ENCODE measurements at regions not wholly inside any gene's neighbourhood (a gene's known extent, or its start where the extent isn't known, plus 50 kb on each side); places are given as distances from the start of the nearest gene placed in this dataset.

- TF ChIP-seq ISL1 (CRISPR knock-in tag; IDR thresholded peaks at IDR 0.05) (no peak), OSR1 (CRISPR knock-in tag; IDR thresholded peaks at IDR 0.05) (no peak), SNAI2 (CRISPR knock-in tag; IDR thresholded peaks at IDR 0.05) (no peak), PATZ1 (CRISPR knock-in tag; IDR thresholded peaks at IDR 0.05; ENCODE audit: borderline replicate concordance) (no peak), RARB (CRISPR knock-in tag; IDR thresholded peaks at IDR 0.05) (no peak), ZFP3 (CRISPR knock-in tag; IDR thresholded peaks at IDR 0.05) (no peak)
Measured at GRCh38 chr20:12808006-12808567, 200.7 kb upstream of the SPTLC3 start.
